ENCODE measurements at regions not wholly inside any gene's neighbourhood (a gene's known extent, or its start where the extent isn't known, plus 50 kb on each side); places are given as distances from the start of the nearest gene placed in this dataset.

GRCh38 chr2:220275454-220275853, 648.0 kb downstream of the SLC4A3 start:
- Mint-ChIP-seq H3K4me3 (no peak overlapping the region), H3K9me3 (ENCODE audit: low read depth) (no peaks in the 10 kb centered on the region), H3K27me3 (no peaks in the 10 kb centered on the region), H3K27ac (no peak overlapping the region), H3K4me1 (no peaks in the 10 kb centered on the region), H3K36me3 (ENCODE audit: low read depth) (no peaks in the 10 kb centered on the region)
- intact Hi-C loops (cut with DNase I, micrococcal nuclease): no loop called here
- POLR2A ChIA-PET: no interaction called here
- ATAC-seq (no peak), DNase-seq (no peak)
- CTCF ChIA-PET: no interaction called here

DNA sequence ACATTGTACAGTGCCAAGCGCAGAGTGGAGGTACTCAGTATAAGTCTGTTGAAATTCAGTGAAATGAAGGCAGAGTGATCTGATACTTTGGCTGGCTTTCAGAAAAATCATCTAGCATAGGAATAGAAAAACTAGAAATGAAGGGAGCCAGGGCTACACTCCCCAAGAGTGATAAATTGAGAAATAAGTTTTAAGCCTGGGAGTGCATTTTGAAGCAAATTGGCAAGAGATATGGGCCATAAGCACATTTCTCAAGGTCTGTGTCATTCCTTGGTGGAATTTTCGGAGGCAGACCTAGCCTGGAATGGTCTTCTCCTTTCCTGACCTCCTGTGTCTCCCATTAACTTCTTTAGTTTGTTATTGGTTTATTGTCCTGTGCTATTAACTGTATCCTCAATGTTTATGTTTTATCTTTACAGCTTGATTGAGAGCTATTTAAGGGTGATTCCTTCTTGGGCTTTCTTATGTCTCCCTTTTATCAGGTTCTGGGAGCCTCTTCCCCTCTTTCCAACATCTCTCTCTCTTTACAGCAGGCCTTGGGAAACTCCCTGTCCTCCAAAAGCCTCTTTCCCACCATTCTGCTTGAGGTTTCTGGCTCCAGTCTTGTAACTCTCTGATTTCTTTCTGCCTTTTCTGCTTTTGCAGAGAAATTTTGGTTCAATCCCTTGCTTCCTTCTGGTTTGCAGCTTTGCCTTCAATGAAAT, 649.5 kb downstream of the SLC4A3 start:
- Mint-ChIP-seq H3K4me1 (no peaks in the 10 kb centered on the region), H3K27me3 (no peaks in the 10 kb centered on the region), H3K9me3 (ENCODE audit: low read depth) (no peaks in the 10 kb centered on the region), H3K27ac (no peak overlapping the region), H3K4me3 (no peak overlapping the region), H3K36me3 (ENCODE audit: low read depth) (no peaks in the 10 kb centered on the region)
- intact Hi-C loops (cut with DNase I, micrococcal nuclease): no loop called here
- ATAC-seq: no peak
- no peak for DNase-seq
- ChIA-PET POLR2A (no interaction called here), CTCF (no interaction called here)

DNA sequence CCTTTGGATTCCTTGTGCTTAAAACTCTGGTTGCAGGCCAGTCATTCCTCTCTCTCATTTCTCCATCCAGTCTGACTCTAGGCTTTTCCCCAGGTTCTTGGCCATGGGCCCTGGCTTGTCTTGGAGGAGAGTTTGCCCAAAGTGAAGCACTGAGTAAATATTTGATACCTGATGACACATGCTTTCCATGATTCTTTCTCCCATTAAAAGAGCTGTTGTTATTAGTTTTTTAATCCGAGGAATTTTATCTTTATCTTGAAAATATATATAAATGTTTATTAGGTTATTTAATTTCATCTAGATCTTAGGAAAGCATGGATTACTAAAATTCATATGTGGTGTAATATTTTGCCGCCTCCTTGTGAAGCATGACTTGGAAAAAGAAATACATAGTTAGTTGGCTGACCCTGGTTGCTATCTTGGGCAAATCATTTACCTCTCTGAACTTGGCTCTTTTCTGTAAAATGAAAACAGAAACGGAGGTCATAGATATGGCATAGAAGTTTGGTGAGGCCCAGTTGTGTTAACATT, 650.1 kb downstream of the SLC4A3 start:
- no peaks in the 10 kb centered on the region for H3K27me3 Mint-ChIP-seq
- H3K9me3 Mint-ChIP-seq (ENCODE audit: low read depth): no peaks in the 10 kb centered on the region
- DNase-seq: no peak
- intact Hi-C loops (cut with DNase I, micrococcal nuclease): no loop called here
- H3K4me1 Mint-ChIP-seq: no peaks in the 10 kb centered on the region
- ChIA-PET POLR2A (no interaction called here), CTCF (no interaction called here)
- no peak overlapping the region for H3K27ac Mint-ChIP-seq
- no peaks in the 10 kb centered on the region for H3K36me3 Mint-ChIP-seq (ENCODE audit: low read depth)
- no peak for ATAC-seq
- H3K4me3 Mint-ChIP-seq: no peak overlapping the region

DNA sequence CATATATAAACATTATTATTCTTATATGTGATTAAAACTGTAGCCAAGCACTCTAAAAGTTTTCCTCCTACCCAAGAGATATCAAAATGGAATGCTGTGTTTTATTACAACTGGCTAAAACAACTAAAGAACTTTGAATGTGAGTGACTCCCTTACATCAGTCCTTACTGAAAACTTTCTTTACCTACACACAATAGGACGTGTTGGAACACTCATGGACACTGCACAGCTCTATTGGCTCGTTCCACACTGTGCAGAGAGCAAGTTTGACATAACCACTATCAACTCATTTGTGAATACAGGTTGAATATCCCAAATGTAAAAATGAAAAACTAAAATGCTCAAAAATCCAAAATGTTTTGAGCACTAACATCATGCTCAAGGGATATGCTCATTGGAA, 650.6 kb downstream of the SLC4A3 start:
- intact Hi-C loops (cut with DNase I, micrococcal nuclease): no loop called here
- ATAC-seq: no peak
- CTCF ChIA-PET: no interaction called here
- Mint-ChIP-seq H3K36me3 (ENCODE audit: low read depth) (no peaks in the 10 kb centered on the region), H3K27ac (no peak overlapping the region), H3K4me1 (no peaks in the 10 kb centered on the region), H3K9me3 (ENCODE audit: low read depth) (no peaks in the 10 kb centered on the region), H3K4me3 (no peak overlapping the region), H3K27me3 (no peaks in the 10 kb centered on the region)
- DNase-seq: no peak
- POLR2A ChIA-PET: no interaction called here

DNA sequence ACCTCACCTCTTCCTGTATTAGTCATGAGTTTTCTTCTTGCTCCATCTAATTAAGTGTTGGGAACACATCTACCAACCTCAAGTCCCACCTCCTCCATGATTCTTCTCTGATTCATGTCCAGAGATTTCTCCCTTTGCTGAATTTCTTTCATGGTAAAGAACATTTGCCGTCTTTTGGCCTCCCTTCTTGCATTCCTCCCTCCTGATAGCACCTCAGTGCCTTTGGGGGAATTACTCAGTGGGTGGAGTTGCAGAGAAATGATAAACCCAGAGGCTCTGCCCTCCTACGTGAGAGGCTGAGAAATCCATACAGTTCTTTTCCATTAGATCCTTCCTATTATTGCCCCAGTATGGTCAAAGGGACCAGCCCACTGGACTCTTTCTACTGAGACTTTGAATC, 651.9 kb downstream of the SLC4A3 start:
- H3K27ac Mint-ChIP-seq: no peak overlapping the region
- ATAC-seq: no peak
- ChIA-PET CTCF (no interaction called here), POLR2A (interaction anchor here (0.8 kb wide), 1 partner anchor 11 kb away, joined by 3 read pairs; no protein-coding TSS in a partner anchor)
- H3K36me3 Mint-ChIP-seq (ENCODE audit: low read depth): no peaks in the 10 kb centered on the region
- no peak for DNase-seq
- H3K9me3 Mint-ChIP-seq (ENCODE audit: low read depth): no peaks in the 10 kb centered on the region
- no peaks in the 10 kb centered on the region for H3K4me1 Mint-ChIP-seq
- H3K27me3 Mint-ChIP-seq: no peaks in the 10 kb centered on the region
- intact Hi-C loops (cut with DNase I, micrococcal nuclease): no loop called here
- H3K4me3 Mint-ChIP-seq: no peak overlapping the region

DNA sequence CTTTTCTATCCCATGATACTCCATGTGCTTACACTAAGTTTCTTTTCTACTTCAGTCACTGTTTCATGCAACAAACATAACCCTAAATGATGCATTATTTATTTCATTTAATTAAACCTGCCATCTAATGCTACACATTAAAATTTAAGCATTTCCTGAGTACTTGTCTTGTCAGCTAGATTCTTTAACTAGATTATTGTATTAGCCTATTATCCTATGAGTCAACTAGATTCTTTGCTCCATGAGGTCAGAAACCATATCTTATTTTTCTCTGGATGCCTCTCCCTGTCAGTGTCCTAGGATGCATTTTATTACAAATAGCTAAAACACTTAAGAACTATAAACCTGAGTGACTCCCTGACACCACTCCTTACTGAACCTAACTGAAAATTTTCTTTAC, 652.4 kb downstream of the SLC4A3 start:
- ChIA-PET CTCF (no interaction called here), POLR2A (interaction anchor here (0.8 kb wide), 1 partner anchor 12 kb away, joined by 3 read pairs; no protein-coding TSS in a partner anchor)
- DNase-seq: no peak
- no peaks in the 10 kb centered on the region for H3K36me3 Mint-ChIP-seq (ENCODE audit: low read depth)
- no peaks in the 10 kb centered on the region for H3K9me3 Mint-ChIP-seq (ENCODE audit: low read depth)
- no peaks in the 10 kb centered on the region for H3K4me1 Mint-ChIP-seq
- no peak overlapping the region for H3K4me3 Mint-ChIP-seq
- intact Hi-C loops (cut with DNase I, micrococcal nuclease): no loop called here
- no peaks in the 10 kb centered on the region for H3K27me3 Mint-ChIP-seq
- no peak for ATAC-seq
- no peak overlapping the region for H3K27ac Mint-ChIP-seq

- DNase-seq (no peak), ATAC-seq (no peak)
- no peak overlapping the region for H3K4me3 Mint-ChIP-seq
- CTCF ChIA-PET: no interaction called here
- H3K36me3 Mint-ChIP-seq (ENCODE audit: low read depth): no peaks in the 10 kb centered on the region
- no peaks in the 10 kb centered on the region for H3K9me3 Mint-ChIP-seq (ENCODE audit: low read depth)
- no peaks in the 10 kb centered on the region for H3K27me3 Mint-ChIP-seq
- intact Hi-C loops (cut with DNase I, micrococcal nuclease): no loop called here
- no peaks in the 10 kb centered on the region for H3K4me1 Mint-ChIP-seq
- H3K27ac Mint-ChIP-seq: no peak overlapping the region
- POLR2A ChIA-PET: no interaction called here
These were observed 653.3 kb downstream of the SLC4A3 start for GRCh38 chr2:220280736-220281135.

DNA sequence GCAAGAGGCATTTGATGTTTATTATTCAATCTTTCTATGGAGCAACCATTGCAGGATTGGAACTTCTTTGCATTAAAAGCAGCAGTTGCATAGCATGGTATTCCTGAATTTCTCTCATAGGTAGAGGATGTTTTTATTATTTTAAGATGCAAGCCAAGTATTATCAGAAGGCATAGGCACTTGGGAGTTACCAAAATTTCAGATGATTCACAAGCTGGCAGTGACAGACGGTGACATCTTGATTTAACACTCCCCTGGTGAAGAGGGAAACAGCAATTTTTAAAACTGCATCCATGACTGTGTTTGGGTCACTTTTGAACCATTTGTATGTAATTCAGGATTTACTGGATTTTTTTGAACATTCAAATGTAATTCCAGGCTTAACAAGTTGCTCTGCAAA, 654.3 kb downstream of the SLC4A3 start:
- no peak for ATAC-seq
- no peaks in the 10 kb centered on the region for H3K9me3 Mint-ChIP-seq (ENCODE audit: low read depth)

DNA sequence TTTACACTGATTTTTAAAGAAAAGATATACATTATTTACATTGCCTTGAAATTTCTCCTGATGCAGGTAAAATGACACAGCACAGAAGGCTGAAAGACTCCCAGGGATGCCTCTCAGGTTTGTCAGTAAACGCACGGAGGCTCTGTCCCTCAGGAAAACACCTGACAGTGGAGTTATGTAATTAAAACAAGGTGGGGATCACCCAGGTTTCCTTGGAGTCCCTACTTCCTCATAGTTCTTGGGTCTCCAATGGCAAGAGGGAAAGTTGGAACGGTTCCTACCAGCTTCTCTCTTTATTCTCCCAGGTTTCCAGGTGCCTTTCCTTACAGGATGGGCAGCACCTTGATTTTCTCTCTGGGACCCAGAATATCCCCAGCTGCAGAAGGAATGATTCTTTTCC, 654.8 kb downstream of the SLC4A3 start:
- CTCF ChIA-PET: no interaction called here
- H3K27ac Mint-ChIP-seq: no peak overlapping the region
- ATAC-seq (no peak), DNase-seq (no peak)
- POLR2A ChIA-PET: no interaction called here
- intact Hi-C loops (cut with DNase I, micrococcal nuclease): no loop called here
- no peaks in the 10 kb centered on the region for H3K36me3 Mint-ChIP-seq (ENCODE audit: low read depth)
- no peaks in the 10 kb centered on the region for H3K9me3 Mint-ChIP-seq (ENCODE audit: low read depth)
- H3K4me1 Mint-ChIP-seq: no peaks in the 10 kb centered on the region
- H3K27me3 Mint-ChIP-seq: no peaks in the 10 kb centered on the region
- H3K4me3 Mint-ChIP-seq: no peak overlapping the region

More for the DNA sequence above, 654.3 kb downstream of the SLC4A3 start:
- Mint-ChIP-seq H3K4me3 (no peak overlapping the region), H3K27ac (no peak overlapping the region), H3K36me3 (ENCODE audit: low read depth) (no peaks in the 10 kb centered on the region), H3K27me3 (no peaks in the 10 kb centered on the region), H3K4me1 (no peaks in the 10 kb centered on the region)
- ChIA-PET CTCF (no interaction called here), POLR2A (no interaction called here)
- intact Hi-C loops (cut with DNase I, micrococcal nuclease): no loop called here
- DNase-seq: no peak

DNA sequence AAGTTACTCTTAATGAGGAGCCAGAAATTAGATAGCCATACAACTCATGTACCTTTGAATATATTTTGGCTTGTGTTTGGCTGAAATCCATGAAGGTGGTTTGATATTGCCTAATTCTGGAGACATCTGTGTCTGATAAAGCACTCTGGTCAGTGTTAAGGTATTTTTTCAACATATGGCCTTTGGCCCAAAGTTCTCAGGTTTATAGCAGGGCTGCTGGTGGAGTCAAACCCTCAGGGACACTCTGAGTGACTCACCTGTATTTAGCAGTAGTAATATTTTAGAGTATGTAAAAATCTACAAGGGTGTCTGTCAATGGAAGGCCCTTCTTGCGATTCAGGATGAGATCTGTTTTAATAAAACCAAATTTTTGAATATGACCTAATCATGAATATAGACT, 666.5 kb downstream of the SLC4A3 start:
- Mint-ChIP-seq H3K4me1 (no peaks in the 10 kb centered on the region), H3K4me3 (no peak overlapping the region), H3K27me3 (peaks cover 3% of the 10 kb centered on the region), H3K9me3 (ENCODE audit: low read depth) (no peaks in the 10 kb centered on the region), H3K36me3 (ENCODE audit: low read depth) (no peaks in the 10 kb centered on the region), H3K27ac (no peak overlapping the region)
- intact Hi-C loops (cut with DNase I, micrococcal nuclease): no loop called here
- ChIA-PET POLR2A (no interaction called here), CTCF (no interaction called here)
- ATAC-seq (no peak), DNase-seq (no peak)

- Mint-ChIP-seq H3K27ac (no peak overlapping the region), H3K9me3 (ENCODE audit: low read depth) (no peaks in the 10 kb centered on the region), H3K4me1 (no peaks in the 10 kb centered on the region), H3K27me3 (peaks cover 3% of the 10 kb centered on the region), H3K36me3 (ENCODE audit: low read depth) (no peaks in the 10 kb centered on the region), H3K4me3 (no peak overlapping the region)
- ATAC-seq: no peak
- CTCF ChIA-PET: no interaction called here
- DNase-seq: no peak
- POLR2A ChIA-PET: no interaction called here
- intact Hi-C loops (cut with DNase I, micrococcal nuclease): no loop called here
These were observed 668.7 kb downstream of the SLC4A3 start for GRCh38 chr2:220296174-220296573.

GRCh38 chr2:220297093-220297492, 669.7 kb downstream of the SLC4A3 start:
- ChIA-PET POLR2A (no interaction called here), CTCF (interaction anchor here (0.6 kb wide), 1 partner anchor 1297 kb away, joined by 3 read pairs; no protein-coding TSS in a partner anchor)
- H3K36me3 Mint-ChIP-seq (ENCODE audit: low read depth): no peaks in the 10 kb centered on the region
- intact Hi-C loops (cut with DNase I, micrococcal nuclease): no loop called here
- ATAC-seq: no peak
- no peak overlapping the region for H3K27ac Mint-ChIP-seq
- no peaks in the 10 kb centered on the region for H3K9me3 Mint-ChIP-seq (ENCODE audit: low read depth)
- H3K4me1 Mint-ChIP-seq: no peaks in the 10 kb centered on the region
- no peak overlapping the region for H3K4me3 Mint-ChIP-seq
- H3K27me3 Mint-ChIP-seq: peaks cover 3% of the 10 kb centered on the region
- no peak for DNase-seq

GRCh38 chr2:220300806-220301205, 673.4 kb downstream of the SLC4A3 start:
- no peaks in the 10 kb centered on the region for H3K36me3 Mint-ChIP-seq (ENCODE audit: low read depth)
- CTCF ChIA-PET: no interaction called here
- H3K27me3 Mint-ChIP-seq: peaks cover 3% of the 10 kb centered on the region
- POLR2A ChIA-PET: no interaction called here
- H3K4me1 Mint-ChIP-seq: no peaks in the 10 kb centered on the region
- DNase-seq (no peak), ATAC-seq (no peak)
- H3K4me3 Mint-ChIP-seq: no peak overlapping the region
- H3K27ac Mint-ChIP-seq: no peak overlapping the region
- H3K9me3 Mint-ChIP-seq (ENCODE audit: low read depth): no peaks in the 10 kb centered on the region
- intact Hi-C loops (cut with DNase I, micrococcal nuclease): no loop called here
